IMR-90 (cell line): ENCODE measurements at regions not wholly inside any gene's neighbourhood (a gene's known extent, or its start where the extent isn't known, plus 50 kb on each side); places are given as distances from the start of the nearest gene placed in this dataset.

Experiments used
- BHLHE40 ChIP-seq: fragments of 150-350 bp; IDR thresholded peaks from 2 replicates; pipeline ENCODE4 v1.6.1; 2016; ENCODE audit warnings: mild to moderate bottlenecking, low read depth, low read length
- CHD1 ChIP-seq: IDR thresholded peaks from 2 replicates; pipeline ENCODE4 v1.6.1; 2012; ENCODE audit warnings: low read depth, low read length, improper control_type of control experiment
- FOS ChIP-seq: fragments of 150-350 bp; IDR thresholded peaks from 2 replicates; pipeline ENCODE4 v1.6.1; 2016; ENCODE audit warnings: low read depth, low read length
- MAFK ChIP-seq: IDR thresholded peaks from 2 replicates; pipeline ENCODE4 v1.6.1; 2012; ENCODE audit warnings: low read depth, low read length, improper control_type of control experiment
- MXI1 ChIP-seq: IDR thresholded peaks from 2 replicates; pipeline ENCODE4 v1.6.1; 2012; ENCODE audit warnings: low read depth, mild to moderate bottlenecking, low read length, moderate library complexity, borderline replicate concordance
- POLR2A ChIP-seq: IDR thresholded peaks from 2 replicates; pipeline ENCODE4 v1.6.1; 2012; ENCODE audit warnings: mild to moderate bottlenecking, low read depth, low read length
- RAD21 ChIP-seq: IDR thresholded peaks from 2 replicates; pipeline ENCODE4 v1.6.1; 2012; ENCODE audit warnings: low read length, improper control_type of control experiment
- RFX5 ChIP-seq: IDR thresholded peaks from 2 replicates; pipeline ENCODE4 v1.8.0; 2012; ENCODE audit warnings: low read depth, mild to moderate bottlenecking, low read length, moderate library complexity
- SMC3 ChIP-seq: fragments of 150-350 bp; IDR thresholded peaks from 2 replicates; pipeline ENCODE4 v1.6.1; 2016; ENCODE audit warnings: low read depth, mild to moderate bottlenecking, antibody characterized with exemption, low read length, moderate library complexity
- TF ChIP-seq, protein P1 (sequence below): fragments of 150-350 bp; IDR thresholded peaks from 2 replicates; pipeline ENCODE4 v1.6.1; 2017; ENCODE audit warnings: mild to moderate bottlenecking, antibody characterized with exemption, low read length, low read depth
- TF ChIP-seq, protein P2 (sequence below): conservative IDR thresholded peaks from 2 replicates; pipeline ENCODE4 v1.5.1; 2012; ENCODE audit warnings: mild to moderate bottlenecking, low read depth, low read length, improper control_type of control experiment

- TF ChIP-seq, protein P1, sequence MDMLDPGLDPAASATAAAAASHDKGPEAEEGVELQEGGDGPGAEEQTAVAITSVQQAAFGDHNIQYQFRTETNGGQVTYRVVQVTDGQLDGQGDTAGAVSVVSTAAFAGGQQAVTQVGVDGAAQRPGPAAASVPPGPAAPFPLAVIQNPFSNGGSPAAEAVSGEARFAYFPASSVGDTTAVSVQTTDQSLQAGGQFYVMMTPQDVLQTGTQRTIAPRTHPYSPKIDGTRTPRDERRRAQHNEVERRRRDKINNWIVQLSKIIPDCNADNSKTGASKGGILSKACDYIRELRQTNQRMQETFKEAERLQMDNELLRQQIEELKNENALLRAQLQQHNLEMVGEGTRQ = no peak
- TF ChIP-seq, protein P2, sequence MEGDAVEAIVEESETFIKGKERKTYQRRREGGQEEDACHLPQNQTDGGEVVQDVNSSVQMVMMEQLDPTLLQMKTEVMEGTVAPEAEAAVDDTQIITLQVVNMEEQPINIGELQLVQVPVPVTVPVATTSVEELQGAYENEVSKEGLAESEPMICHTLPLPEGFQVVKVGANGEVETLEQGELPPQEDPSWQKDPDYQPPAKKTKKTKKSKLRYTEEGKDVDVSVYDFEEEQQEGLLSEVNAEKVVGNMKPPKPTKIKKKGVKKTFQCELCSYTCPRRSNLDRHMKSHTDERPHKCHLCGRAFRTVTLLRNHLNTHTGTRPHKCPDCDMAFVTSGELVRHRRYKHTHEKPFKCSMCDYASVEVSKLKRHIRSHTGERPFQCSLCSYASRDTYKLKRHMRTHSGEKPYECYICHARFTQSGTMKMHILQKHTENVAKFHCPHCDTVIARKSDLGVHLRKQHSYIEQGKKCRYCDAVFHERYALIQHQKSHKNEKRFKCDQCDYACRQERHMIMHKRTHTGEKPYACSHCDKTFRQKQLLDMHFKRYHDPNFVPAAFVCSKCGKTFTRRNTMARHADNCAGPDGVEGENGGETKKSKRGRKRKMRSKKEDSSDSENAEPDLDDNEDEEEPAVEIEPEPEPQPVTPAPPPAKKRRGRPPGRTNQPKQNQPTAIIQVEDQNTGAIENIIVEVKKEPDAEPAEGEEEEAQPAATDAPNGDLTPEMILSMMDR = no peak
- TF ChIP-seq RAD21 (no peak), RFX5 (no peak), MXI1 (no peak), BHLHE40 (no peak), CHD1 (no peak), SMC3 (no peak), POLR2A (no peak), FOS (no peak), MAFK (no peak)
Measured at GRCh38 chr5:5716665-5717064, 294.2 kb downstream of the ICE1 start.
